ENCODE measurements at regions not wholly inside any gene's neighbourhood (a gene's known extent, or its start where the extent isn't known, plus 50 kb on each side); places are given as distances from the start of the nearest gene placed in this dataset.

DNA sequence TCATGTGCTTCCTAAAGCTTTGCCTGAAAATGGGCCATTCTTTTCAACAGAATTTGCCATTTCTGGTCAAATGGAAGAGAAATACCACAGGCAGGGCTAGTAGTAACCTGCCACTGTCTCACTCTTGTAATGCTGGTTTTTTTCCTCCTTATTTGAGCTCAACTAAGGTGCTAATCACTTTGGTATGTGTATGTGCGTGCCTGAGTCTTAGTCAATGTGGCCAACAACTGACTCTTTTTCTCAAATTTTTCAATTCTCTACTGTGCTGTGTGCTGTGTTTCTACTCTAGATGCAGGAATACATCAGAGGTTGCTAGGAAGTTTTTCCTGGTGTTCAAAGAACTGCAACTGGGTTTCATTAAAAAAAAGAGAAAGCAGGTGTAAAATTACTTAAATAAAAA lies 870.2 kb downstream of the EFNB2 start:
- Mint-ChIP-seq H3K36me3 (no peaks in the 10 kb centered on the region), H3K4me3 (no peak overlapping the region), H3K27me3 (no peaks in the 10 kb centered on the region), H3K9me3 (peaks cover 5% of the 10 kb centered on the region), H3K4me1 (ENCODE audit: low read depth in 2 of 2) (no peaks in the 10 kb centered on the region), H3K27ac (no peak overlapping the region)
- DNase-seq (ENCODE audit: low spot score) (no peak), ATAC-seq (no peak)

DNA sequence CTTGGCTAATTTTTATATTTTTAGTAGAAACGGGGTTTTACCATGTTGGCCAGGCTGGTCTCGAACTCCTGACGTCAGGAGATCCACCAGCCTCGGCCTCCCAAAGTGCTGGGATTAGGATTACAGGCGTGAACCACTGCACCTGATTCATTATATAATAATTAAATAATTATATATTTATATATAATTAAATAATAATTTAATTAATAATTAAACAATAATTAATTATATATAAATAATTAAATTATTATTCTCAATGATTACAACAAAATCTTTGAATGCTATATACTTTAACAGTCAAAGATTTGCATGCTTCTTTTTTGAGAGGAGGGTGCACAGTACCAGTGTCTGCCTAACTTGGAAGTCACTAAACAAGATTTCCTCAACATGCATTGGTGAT lies 872.3 kb downstream of the EFNB2 start:
- Mint-ChIP-seq H3K27ac (no peak overlapping the region), H3K36me3 (no peaks in the 10 kb centered on the region), H3K27me3 (no peaks in the 10 kb centered on the region), H3K4me1 (ENCODE audit: low read depth in 2 of 2) (no peaks in the 10 kb centered on the region), H3K9me3 (peaks cover 8% of the 10 kb centered on the region), H3K4me3 (no peak overlapping the region)
- no peak for ATAC-seq
- DNase-seq (ENCODE audit: low spot score): no peak

DNA sequence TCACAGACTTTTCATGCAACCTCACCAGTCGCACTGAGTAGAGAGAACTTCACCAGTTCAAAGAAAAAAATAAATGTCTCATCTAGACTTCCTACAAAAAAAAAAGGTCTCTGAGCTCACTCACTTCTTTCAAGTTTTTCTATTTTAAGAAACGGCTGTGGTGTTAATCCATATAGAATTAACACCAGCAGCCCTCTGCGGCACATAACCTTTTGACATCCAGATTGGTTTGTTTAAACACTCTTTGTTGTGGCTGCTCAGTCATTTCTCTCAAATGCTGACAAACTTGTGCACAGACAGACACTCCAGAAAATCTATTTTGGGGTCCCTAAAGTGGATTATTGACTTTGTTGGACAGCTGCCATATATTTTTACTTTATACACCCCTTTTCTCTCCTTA lies 874.9 kb downstream of the EFNB2 start:
- Mint-ChIP-seq H3K9me3 (peaks cover 8% of the 10 kb centered on the region), H3K36me3 (no peaks in the 10 kb centered on the region), H3K27me3 (no peaks in the 10 kb centered on the region), H3K4me3 (no peak overlapping the region), H3K4me1 (ENCODE audit: low read depth in 2 of 2) (no peaks in the 10 kb centered on the region), H3K27ac (no peak overlapping the region)
- no peak for ATAC-seq
- no peak for DNase-seq (ENCODE audit: low spot score)

DNA sequence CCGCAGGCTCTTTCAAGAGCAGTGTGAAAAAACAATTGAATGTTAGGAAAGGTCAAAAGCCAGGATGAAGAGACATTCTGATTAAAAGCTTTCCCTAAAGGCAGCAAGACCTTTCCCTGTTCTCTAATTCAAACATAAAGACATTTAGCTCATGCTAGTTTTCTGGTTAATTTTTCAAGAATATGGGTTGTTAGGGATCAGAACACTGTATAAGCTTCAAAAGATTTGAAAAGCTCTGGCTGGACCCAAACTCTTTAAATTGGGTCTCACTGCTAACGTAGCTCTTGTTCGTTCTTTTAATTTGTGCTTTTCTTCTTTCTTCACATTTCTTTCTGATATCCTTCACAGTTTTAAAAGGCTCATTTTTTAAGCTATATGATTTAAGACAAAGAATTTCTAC lies 877.0 kb downstream of the EFNB2 start:
- Mint-ChIP-seq H3K4me1 (ENCODE audit: low read depth in 2 of 2) (no peaks in the 10 kb centered on the region), H3K27me3 (no peaks in the 10 kb centered on the region), H3K27ac (no peak overlapping the region), H3K36me3 (no peaks in the 10 kb centered on the region), H3K9me3 (peaks cover 6% of the 10 kb centered on the region), H3K4me3 (no peak overlapping the region)
- no peak for ATAC-seq
- DNase-seq (ENCODE audit: low spot score): no peak

DNA sequence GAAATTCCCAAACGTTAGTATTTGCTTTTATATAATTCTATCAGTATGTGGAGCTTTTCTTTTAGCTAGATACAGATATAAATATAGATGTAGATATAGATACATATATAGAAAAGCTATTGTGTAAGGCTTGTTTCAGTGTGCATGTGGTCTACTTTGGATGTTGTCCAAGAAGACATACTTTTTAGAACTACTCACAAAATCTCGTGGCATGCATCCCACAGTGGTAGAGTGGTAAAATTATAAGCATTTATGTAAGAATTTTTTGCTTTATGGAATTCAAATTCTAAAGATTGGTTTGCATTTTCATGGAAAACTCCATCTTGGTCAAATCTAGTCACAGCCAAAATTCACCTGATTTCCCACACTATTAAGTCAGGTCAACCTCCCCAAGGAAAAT lies 880.4 kb downstream of the EFNB2 start:
- Mint-ChIP-seq H3K9me3 (peaks cover 3% of the 10 kb centered on the region), H3K27me3 (no peaks in the 10 kb centered on the region), H3K4me1 (ENCODE audit: low read depth in 2 of 2) (no peaks in the 10 kb centered on the region), H3K36me3 (no peaks in the 10 kb centered on the region), H3K4me3 (no peak overlapping the region), H3K27ac (no peak overlapping the region)
- no peak for ATAC-seq
- no peak for DNase-seq (ENCODE audit: low spot score)

DNA sequence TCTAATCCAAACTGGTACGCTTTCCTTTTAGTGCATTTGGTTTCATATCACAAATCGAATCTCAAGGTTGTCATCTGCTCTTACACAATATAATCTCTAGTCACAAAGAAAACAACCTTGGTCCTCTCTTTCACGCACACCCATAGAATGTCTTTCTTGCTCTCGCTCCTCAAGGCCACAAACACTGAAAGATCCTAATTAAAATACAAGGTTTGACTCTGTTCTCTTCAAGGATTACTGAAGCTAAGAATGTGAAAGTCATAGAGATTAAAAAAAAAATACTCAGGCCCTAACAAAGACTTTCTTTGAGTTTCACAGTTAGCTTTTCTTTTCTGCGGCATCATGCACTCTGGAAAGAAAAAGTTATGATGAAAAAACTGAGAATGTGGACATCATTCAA lies 891.5 kb downstream of the EFNB2 start:
- no peak for ATAC-seq
- Mint-ChIP-seq H3K4me3 (no peak overlapping the region), H3K9me3 (peaks cover 7% of the 10 kb centered on the region), H3K4me1 (ENCODE audit: low read depth in 2 of 2) (no peaks in the 10 kb centered on the region), H3K27ac (no peak overlapping the region), H3K27me3 (no peaks in the 10 kb centered on the region), H3K36me3 (no peaks in the 10 kb centered on the region)
- no peak for DNase-seq (ENCODE audit: low spot score)

DNA sequence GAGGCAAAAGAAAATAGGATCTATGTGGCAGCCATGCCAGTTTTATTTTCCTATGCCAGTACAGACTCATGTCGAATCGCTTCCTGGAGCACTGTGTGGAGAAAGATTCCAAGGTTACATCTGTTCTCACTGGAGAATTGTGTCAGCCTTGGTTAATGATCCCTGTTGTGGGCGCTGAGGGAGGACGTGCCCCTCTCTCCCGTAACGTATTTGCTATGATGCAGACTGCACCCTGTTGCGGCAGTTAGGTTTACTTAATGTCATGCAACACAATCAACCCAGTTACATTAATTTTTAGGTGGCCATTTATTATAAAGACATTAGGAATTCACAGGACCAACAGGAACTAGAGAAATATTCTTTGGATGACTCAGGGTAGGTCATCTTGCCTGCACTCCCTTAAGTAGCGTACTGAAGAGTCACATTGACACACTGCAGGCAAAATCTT lies 892.9 kb downstream of the EFNB2 start:
- Mint-ChIP-seq H3K4me1 (ENCODE audit: low read depth in 2 of 2) (no peaks in the 10 kb centered on the region), H3K27ac (no peak overlapping the region), H3K9me3 (peaks cover 3% of the 10 kb centered on the region), H3K36me3 (no peaks in the 10 kb centered on the region), H3K4me3 (no peak overlapping the region), H3K27me3 (no peaks in the 10 kb centered on the region)
- ATAC-seq (no peak), DNase-seq (ENCODE audit: low spot score) (no peak)

DNA sequence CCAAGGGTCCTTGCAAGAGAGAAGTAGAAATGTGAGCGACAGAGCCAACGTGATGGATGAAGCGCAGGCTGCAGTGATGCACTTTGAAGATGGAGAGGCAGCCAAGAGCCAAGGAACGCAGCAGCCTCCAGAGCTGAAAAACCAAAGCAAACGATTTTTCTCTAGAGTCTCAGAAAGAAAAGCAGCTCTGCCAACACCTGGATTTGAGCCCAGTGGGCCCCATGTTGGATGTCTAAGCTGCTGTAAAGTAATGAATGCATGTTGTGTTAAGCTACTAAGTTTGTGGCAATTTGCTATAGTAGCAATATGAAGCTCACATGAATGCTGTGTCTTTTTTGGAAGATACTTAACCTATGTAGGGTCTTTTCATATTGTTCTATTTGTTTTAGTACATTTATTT lies 894.3 kb downstream of the EFNB2 start:
- Mint-ChIP-seq H3K4me1 (ENCODE audit: low read depth in 2 of 2) (no peaks in the 10 kb centered on the region), H3K4me3 (no peak overlapping the region), H3K27ac (no peak overlapping the region), H3K27me3 (no peaks in the 10 kb centered on the region), H3K36me3 (no peaks in the 10 kb centered on the region), H3K9me3 (peaks cover 3% of the 10 kb centered on the region)
- DNase-seq (ENCODE audit: low spot score) (no peak), ATAC-seq (no peak)

DNA sequence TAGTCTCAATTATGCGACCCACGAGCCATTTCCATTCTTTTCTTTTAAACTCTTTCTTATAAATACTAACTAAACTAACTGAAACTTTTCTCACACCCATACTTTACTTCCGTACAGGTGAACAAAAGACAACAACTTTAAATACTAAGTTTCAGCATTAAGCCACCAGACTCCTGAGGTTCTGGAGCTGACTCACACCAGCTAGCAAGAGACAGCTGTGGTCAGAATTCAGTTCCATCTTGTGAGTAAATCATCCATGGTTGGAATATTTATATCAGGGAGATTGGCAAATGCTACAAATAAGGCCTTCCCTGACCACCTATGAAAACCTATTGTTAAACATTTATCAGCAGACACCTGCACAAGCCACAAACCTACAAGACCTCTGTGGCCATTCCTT lies 897.0 kb downstream of the EFNB2 start:
- Mint-ChIP-seq H3K4me3 (no peak overlapping the region), H3K27ac (no peak overlapping the region), H3K9me3 (peaks cover 3% of the 10 kb centered on the region), H3K4me1 (ENCODE audit: low read depth in 2 of 2) (no peaks in the 10 kb centered on the region), H3K36me3 (no peaks in the 10 kb centered on the region), H3K27me3 (no peaks in the 10 kb centered on the region)
- DNase-seq (ENCODE audit: low spot score): no peak
- ATAC-seq: no peak

DNA sequence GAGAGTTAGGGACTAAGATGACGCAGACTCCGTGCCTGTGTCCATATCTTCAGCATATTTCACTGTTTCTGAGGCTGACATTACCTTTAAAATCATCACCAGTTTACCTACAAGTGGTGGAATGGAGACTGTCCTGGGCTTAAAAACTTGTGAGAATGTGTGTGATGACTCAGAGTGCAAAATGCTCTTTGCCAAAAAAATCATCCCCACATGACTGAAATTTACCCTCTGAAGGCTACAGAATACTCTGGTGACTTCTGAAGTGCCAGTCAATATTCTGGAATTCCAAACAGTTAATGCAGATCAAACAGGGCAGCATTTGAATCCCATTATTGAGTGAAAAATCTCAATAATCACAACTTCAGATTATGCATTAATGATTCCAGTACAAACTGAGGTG lies 901.4 kb downstream of the EFNB2 start:
- Mint-ChIP-seq H3K4me1 (ENCODE audit: low read depth in 2 of 2) (no peaks in the 10 kb centered on the region), H3K4me3 (no peak overlapping the region), H3K36me3 (no peaks in the 10 kb centered on the region), H3K27ac (no peak overlapping the region), H3K27me3 (no peaks in the 10 kb centered on the region), H3K9me3 (peaks cover 10% of the 10 kb centered on the region)
- DNase-seq (ENCODE audit: low spot score) (no peak), ATAC-seq (no peak)

DNA sequence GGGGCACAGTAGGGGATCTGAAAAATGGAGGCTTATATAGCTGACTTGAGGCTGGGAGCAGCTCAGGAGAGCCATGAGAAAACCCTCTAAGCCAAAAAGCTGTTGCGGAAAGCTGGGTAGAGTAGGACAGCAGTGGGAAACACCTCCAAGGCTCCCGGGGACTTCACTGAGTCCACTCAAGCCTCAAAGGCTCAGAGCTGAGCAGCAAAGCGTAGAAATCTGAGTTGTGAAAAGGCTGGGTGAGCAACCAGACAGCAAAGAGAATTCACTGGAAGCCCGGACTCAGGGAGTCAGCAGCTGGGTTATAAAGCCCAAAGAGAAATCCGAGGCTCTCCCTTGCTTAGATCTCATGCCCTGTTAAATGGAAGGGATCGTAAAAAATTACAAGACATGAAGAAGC lies 905.0 kb downstream of the EFNB2 start:
- Mint-ChIP-seq H3K27me3 (no peaks in the 10 kb centered on the region), H3K9me3 (peaks cover 15% of the 10 kb centered on the region)
- no peak for ATAC-seq

DNA sequence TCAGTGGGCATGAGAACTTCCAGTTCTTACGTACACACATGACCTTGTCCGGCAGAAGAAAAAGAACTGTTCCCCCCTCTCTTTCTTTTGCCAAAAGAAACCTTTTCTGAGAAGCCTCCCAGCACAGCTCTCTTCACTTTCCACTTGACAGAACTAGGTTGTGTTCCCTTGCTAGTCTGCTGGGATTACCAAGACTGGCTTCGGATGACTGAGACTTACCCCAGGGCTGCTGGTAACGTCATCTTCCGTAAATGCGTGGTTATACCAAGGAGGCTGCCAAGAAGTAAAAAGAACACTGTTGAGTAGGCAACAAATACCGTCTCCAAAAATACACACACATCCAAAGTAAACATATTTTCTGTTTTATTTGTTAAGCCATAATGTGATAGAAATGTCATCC lies 908.2 kb downstream of the EFNB2 start:
- Mint-ChIP-seq H3K4me1 (ENCODE audit: low read depth in 2 of 2) (no peaks in the 10 kb centered on the region), H3K4me3 (no peak overlapping the region), H3K9me3 (peaks cover 19% of the 10 kb centered on the region), H3K27ac (no peak overlapping the region), H3K36me3 (no peaks in the 10 kb centered on the region), H3K27me3 (no peaks in the 10 kb centered on the region)
- DNase-seq (ENCODE audit: low spot score): no peak
- ATAC-seq: no peak

More for the DNA sequence above, 905.0 kb downstream of the EFNB2 start:
- no peak for DNase-seq (ENCODE audit: low spot score)
- Mint-ChIP-seq H3K4me1 (ENCODE audit: low read depth in 2 of 2) (no peaks in the 10 kb centered on the region), H3K27ac (no peak overlapping the region), H3K4me3 (no peak overlapping the region), H3K36me3 (no peaks in the 10 kb centered on the region)

DNA sequence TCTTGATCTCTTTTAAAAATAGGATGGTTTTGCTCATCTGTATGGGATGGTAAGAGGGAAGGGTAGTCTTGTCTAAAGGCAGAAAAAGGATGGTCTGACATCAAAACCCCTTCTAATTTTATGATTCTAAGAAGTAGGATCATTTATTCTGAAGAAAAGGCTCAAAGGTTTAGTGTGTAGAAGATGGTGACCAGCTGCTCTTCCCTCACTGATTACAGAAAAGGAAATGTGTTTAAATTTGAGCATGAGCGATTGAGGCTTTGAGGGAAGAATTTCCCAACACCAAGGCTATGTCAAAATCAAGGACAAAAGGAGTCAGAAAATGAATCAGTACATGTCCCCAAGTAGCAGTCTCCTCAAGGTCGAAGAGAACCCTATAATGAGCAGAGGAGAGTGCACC lies 909.8 kb downstream of the EFNB2 start:
- Mint-ChIP-seq H3K36me3 (no peaks in the 10 kb centered on the region), H3K4me3 (no peak overlapping the region), H3K27ac (no peak overlapping the region)

DNA sequence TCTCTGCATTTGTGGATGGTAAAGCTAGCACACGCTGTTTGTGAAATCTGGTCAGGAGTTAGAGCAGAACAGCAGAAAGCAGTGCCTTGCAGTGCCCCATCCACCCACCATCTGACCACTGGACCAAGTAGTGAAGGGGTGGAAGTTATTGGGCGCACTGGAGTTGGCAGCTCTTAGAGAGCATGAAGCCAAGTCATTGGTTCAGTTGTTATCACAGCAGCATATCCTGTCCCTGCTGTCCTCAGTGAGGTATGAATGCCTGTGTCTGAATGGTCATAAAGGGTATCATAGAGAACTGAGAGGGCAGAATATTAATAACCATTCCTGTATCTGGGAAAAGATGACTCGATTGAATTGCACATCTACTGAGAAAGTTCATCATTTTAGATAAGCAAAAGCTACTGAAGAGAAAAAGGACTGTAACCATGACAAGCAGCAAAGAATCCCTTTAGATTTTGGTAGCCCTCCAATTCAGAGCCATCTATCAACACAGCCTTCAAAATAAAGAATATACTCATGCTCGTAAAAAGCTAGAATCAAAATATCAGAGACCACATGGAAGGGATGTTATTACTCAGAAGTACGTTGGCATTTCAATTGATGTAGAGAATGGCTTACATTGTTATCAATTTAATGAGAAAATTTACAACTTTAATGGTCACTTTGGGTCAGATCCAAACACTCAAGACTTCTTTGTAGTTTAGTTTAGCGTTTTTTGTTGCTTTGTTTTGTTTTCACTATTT lies 919.0 kb downstream of the EFNB2 start:
- Mint-ChIP-seq H3K27me3 (no peaks in the 10 kb centered on the region), H3K36me3 (no peaks in the 10 kb centered on the region), H3K9me3 (peaks cover 7% of the 10 kb centered on the region), H3K4me3 (no peak overlapping the region), H3K4me1 (ENCODE audit: low read depth in 2 of 2) (no peaks in the 10 kb centered on the region), H3K27ac (no peak overlapping the region)
- ATAC-seq (no peak), DNase-seq (ENCODE audit: low spot score) (no peak)

More for the DNA sequence above, 909.8 kb downstream of the EFNB2 start:
- Mint-ChIP-seq H3K9me3 (peaks cover 13% of the 10 kb centered on the region), H3K4me1 (ENCODE audit: low read depth in 2 of 2) (no peaks in the 10 kb centered on the region), H3K27me3 (no peaks in the 10 kb centered on the region)
- DNase-seq (ENCODE audit: low spot score) (no peak), ATAC-seq (no peak)

DNA sequence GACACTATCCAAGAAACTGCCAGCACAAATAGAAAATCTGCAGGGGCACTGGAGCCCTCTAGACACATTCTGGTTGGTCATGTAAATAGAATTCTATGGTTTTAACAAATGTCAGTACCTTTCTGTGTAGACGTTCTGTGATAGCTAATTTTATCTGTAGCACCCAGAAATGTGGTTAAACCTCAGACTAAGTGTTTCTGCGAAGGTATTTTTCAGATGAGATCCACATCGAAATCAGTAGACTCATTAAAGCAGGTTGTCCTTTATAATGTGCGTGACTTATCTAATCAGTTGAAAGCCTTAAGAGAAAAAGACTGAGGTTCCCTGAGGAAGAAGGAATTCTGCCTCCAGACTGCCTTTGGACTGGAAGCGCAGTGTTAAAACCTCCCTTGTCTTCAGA lies 922.9 kb downstream of the EFNB2 start:
- H3K27me3 Mint-ChIP-seq: no peaks in the 10 kb centered on the region
- no peaks in the 10 kb centered on the region for H3K36me3 Mint-ChIP-seq
- H3K27ac Mint-ChIP-seq: no peak overlapping the region
- no peaks in the 10 kb centered on the region for H3K4me1 Mint-ChIP-seq (ENCODE audit: low read depth in 2 of 2)
- no peaks in the 10 kb centered on the region for H3K9me3 Mint-ChIP-seq
- no peak for DNase-seq (ENCODE audit: low spot score)
- no peak overlapping the region for H3K4me3 Mint-ChIP-seq
- no peak for ATAC-seq
